ENCODE measurements at regions not wholly inside any gene's neighbourhood (a gene's known extent, or its start where the extent isn't known, plus 50 kb on each side); places are given as distances from the start of the nearest gene placed in this dataset.
"Not testable (repeated sequence)": the region's sequence is repeated elsewhere in the genome, so short reads cannot be mapped to it uniquely, and the experiment has no call there.

DNA sequence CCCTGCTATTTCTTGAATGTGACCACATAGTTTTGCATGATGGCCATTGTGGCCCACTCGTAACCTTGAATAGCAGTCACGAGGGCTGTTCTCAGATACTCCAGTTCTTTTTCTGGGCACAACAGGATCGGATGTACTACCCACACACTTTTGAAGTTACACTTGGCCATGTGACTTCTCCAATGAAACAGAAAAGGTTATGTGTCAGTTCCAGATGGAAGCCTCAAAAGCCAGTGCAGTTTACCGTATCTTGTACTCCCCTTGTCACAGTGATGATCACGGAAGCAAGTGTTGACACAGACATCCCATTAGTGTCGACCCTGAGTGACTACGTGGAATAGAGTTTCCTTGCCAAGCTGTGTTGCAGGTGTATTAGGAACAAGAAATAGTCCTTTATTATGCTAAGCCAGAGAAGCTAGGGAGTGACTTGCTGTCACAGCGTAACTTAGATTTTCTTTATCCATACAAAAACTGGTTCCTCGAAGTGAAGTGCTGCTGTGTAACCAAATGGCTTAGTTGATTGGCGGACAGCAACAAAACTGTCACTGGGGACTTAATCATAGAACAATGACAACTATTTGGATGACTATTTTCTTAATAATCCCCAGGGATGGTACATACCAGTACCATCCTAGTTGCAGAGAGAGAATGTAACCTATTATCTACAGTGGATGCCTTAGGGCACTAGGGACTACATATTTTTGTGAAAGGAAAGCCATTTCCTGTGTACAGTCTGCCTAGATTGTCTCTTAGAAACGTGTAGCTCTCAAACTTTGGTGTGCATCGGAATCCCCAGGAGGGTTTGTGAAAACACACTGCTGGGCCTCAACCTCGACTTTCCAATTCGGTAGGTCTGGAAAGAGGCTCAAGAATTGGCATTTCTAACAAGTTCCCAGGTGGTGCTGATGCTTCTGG, 90.1 kb upstream of the DMRT1 start:
- Histone ChIP-seq H3K4me1 (ENCODE audit: control insufficient read depth, insufficient read depth, low read length) (no peaks in the 10 kb centered on the region), H3K27ac (ENCODE audit: low read depth, low read length) (peak overlapping the region; percentile 35), H3K4me3 (ENCODE audit: low read length) (no peak overlapping the region), H3K27me3 (ENCODE audit: control insufficient read depth, insufficient read depth, low read length) (no peaks in the 10 kb centered on the region), H3K9ac (ENCODE audit: low read length) (no peak overlapping the region), H3K36me3 (ENCODE audit: control insufficient read depth, insufficient read depth, low read length) (peaks cover 2% of the 10 kb centered on the region)

DNA sequence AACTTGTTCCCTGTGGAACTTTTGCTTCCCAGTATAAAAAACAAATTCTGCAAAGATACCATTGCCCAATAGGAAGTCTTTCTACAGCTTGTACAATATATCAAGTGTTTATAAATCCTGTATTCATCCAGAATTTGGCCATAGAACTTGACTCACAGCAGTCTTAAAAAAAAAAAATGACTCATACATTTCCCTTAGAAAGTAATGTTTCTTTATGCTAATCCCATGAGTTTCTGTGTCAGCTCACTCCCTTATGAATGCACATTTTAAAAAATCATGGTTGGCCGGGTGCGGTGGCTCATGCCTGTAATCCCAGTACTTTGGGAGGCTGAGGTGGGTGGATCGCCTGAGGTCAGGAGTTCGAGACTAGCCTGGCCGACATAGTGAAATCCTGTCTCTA, 89.3 kb upstream of the DMRT1 start:
- no peaks in the 10 kb centered on the region for H3K27me3 ChIP-seq (ENCODE audit: control insufficient read depth, insufficient read depth, low read length)
- no peak overlapping the region for H3K4me3 ChIP-seq (ENCODE audit: low read length)
- H3K27ac ChIP-seq (ENCODE audit: low read depth, low read length): no peak overlapping the region
- peaks cover 2% of the 10 kb centered on the region for H3K36me3 ChIP-seq (ENCODE audit: control insufficient read depth, insufficient read depth, low read length)
- H3K9ac ChIP-seq (ENCODE audit: low read length): no peak overlapping the region
- H3K4me1 ChIP-seq (ENCODE audit: control insufficient read depth, insufficient read depth, low read length): no peaks in the 10 kb centered on the region

DNA sequence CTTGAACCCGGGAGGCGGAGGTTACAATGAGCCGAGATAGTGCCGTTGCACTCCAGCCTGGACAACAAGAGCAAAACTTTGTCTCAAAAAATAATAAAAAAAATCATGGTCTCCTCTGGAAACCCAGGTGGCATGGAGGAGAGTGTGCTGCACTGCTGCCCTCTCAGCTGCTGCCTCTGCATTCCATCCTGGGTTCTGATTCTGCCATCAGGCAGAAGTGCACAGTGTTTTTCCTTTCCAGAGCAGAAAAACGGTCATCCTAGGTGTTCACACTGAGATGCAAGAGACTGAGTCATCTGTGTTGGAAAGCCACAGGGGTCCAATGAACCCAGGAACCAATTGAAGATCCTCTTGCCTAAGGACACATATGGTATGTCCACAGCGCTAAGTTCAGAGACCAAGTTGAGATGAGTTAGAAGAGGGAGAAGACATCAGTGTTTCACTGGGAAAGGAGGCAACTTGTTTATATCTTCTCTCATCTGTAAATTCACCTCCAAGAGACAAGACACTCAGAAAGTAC, 88.8 kb upstream of the DMRT1 start:
- H3K4me1 ChIP-seq (ENCODE audit: control insufficient read depth, insufficient read depth, low read length): no peaks in the 10 kb centered on the region
- no peak overlapping the region for H3K27ac ChIP-seq (ENCODE audit: low read depth, low read length)
- H3K9ac ChIP-seq (ENCODE audit: low read length): no peak overlapping the region
- no peaks in the 10 kb centered on the region for H3K27me3 ChIP-seq (ENCODE audit: control insufficient read depth, insufficient read depth, low read length)
- H3K4me3 ChIP-seq (ENCODE audit: low read length): no peak overlapping the region
- peaks cover 2% of the 10 kb centered on the region for H3K36me3 ChIP-seq (ENCODE audit: control insufficient read depth, insufficient read depth, low read length)

DNA sequence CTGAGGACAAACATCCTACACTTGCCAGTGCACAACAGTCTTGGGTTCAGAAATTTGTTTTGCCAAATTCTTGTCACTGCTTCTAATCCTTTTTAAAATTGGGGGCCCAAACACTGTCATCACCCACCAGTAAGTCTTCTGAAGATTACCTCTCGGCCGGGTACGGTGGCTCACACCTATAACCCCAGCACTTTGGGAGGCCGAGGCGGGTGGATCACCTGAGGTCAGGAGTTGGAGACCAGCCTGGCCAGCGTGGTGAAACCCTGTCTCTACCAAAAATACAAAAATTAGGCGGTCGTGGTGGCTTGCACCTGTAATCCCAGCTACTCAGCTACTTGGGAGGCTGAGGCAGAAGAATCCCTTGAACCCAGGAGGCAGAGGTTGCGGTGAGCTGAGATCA, 87.8 kb upstream of the DMRT1 start:
- H3K9ac ChIP-seq (ENCODE audit: low read length); H3K27ac ChIP-seq (ENCODE audit: low read depth, low read length); H3K36me3 ChIP-seq (ENCODE audit: control insufficient read depth, insufficient read depth, low read length); H3K27me3 ChIP-seq (ENCODE audit: control insufficient read depth, insufficient read depth, low read length); H3K4me1 ChIP-seq (ENCODE audit: control insufficient read depth, insufficient read depth, low read length); H3K4me3 ChIP-seq (ENCODE audit: low read length): not testable (repeated sequence)

DNA sequence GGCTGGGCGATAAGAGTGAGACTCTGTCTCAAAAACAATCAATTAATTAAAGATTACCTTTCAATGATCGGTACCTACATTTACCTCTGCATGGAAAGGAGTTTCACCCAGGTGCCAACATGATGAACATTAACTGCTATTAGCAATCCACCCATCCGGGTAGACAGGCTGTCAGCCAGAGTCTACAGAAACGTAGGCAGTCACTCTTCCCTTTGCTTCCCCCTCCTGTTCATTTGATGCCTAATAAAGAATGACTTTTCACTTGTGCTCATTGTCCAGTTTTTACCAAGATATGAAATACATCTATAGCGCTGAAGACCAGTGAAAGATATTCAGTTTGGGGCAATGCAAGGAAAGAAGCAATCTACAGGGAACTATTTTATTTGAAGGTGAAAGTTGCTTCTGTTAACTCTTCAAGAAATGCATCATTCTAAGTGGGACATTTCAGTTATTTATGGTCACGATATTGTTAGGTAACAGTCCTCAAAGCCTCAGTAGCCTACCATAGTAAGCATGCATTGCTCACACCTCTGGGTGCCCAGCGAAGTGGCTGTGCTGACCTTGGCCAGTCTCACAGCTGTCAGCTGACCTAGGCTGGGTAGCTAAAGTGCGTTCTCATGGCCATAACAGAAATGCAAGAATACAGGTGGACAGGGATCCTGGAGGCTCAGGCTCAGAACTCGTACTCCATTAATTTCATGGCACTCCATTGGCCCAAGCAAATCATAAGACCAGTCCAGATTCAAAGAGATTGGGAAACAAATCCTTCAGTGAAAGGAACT, 87.2 kb upstream of the DMRT1 start:
- Histone ChIP-seq H3K9ac (ENCODE audit: low read length) (no peak overlapping the region), H3K27me3 (ENCODE audit: control insufficient read depth, insufficient read depth, low read length) (no peaks in the 10 kb centered on the region), H3K4me1 (ENCODE audit: control insufficient read depth, insufficient read depth, low read length) (no peaks in the 10 kb centered on the region), H3K27ac (ENCODE audit: low read depth, low read length) (no peak overlapping the region), H3K4me3 (ENCODE audit: low read length) (no peak overlapping the region), H3K36me3 (ENCODE audit: control insufficient read depth, insufficient read depth, low read length) (peaks cover 2% of the 10 kb centered on the region)

DNA sequence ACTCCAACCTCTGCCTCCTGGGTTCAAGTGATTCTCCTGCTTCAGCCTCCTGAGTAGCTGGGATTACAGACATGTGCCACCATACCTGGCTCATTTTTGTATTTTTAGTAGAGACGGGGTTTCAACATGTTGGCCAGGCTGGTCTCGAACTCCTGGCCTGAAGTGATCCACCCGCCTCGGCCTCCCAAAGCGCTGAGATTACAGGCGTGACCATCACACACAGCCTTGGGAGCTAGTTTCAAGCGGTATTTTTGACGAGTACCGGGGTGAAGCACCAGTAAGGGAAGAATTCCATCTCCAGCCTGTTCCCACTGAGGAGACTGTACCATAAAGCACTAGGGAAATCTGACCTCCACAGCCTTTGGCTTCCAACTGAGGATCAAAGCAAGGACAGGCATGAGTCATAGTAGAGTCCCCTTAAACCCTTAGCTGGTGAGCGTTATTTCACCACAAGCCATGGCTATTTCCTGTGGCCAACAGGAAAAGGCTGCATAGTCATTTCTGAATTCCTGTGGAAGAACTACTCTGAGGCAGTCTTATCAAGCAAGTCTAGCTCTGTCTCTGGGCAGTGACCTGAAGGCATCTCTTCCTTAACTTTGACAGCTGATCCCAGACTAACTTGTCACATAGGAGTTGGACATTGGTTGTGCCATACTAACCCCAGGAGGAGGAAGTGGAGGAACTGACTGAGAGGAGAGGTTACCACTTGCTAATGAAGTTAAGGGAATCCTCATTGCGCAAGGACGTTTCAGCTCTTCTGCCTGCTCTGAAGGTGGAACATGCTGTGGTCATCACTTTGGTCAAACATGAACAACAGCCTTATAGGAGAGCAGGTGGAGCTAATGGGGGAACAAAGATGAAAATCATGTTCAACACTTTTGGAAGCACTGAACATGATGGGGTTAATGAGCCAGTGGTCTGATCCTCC, 85.8 kb upstream of the DMRT1 start:
- Histone ChIP-seq H3K27me3 (ENCODE audit: control insufficient read depth, insufficient read depth, low read length) (no peaks in the 10 kb centered on the region), H3K27ac (ENCODE audit: low read depth, low read length) (no peak overlapping the region), H3K9ac (ENCODE audit: low read length) (no peak overlapping the region), H3K4me1 (ENCODE audit: control insufficient read depth, insufficient read depth, low read length) (no peaks in the 10 kb centered on the region), H3K36me3 (ENCODE audit: control insufficient read depth, insufficient read depth, low read length) (peaks cover 2% of the 10 kb centered on the region), H3K4me3 (ENCODE audit: low read length) (no peak overlapping the region)

DNA sequence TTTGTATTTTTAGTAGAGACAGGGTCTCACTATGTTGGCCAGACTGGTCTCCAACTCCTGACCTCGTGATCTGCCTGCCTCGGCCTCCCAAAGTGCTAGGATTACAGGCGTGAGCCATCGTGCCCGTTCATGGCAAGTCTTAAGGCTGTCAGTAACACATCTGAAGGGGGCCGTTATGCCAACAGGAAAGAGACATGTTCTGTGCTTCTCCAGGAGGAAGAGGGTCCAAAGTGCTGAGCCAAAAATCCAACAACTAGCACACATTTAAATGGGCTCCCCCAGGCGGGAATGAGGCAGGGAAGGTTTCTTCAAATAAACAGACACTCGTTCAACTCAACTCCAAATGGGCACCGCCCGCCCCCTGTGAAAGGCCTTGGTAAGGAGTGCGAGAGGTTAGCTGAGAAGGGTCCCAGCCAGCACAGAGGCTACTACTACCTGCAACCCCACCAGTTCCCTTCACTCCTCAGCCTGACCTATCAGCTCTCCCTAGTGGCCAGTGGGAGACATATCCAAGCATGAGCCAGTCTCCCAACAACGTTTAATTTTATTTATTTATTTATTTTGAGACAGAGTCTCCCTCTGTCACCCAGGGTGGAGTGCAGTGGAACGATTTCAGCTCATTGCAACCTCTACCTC, 84.1 kb upstream of the DMRT1 start:
- H3K27ac ChIP-seq (ENCODE audit: low read depth, low read length): no peak overlapping the region
- H3K27me3 ChIP-seq (ENCODE audit: control insufficient read depth, insufficient read depth, low read length): no peaks in the 10 kb centered on the region
- no peak overlapping the region for H3K4me3 ChIP-seq (ENCODE audit: low read length)
- H3K36me3 ChIP-seq (ENCODE audit: control insufficient read depth, insufficient read depth, low read length): peaks cover 2% of the 10 kb centered on the region
- H3K4me1 ChIP-seq (ENCODE audit: control insufficient read depth, insufficient read depth, low read length): no peaks in the 10 kb centered on the region
- H3K9ac ChIP-seq (ENCODE audit: low read length): no peak overlapping the region

DNA sequence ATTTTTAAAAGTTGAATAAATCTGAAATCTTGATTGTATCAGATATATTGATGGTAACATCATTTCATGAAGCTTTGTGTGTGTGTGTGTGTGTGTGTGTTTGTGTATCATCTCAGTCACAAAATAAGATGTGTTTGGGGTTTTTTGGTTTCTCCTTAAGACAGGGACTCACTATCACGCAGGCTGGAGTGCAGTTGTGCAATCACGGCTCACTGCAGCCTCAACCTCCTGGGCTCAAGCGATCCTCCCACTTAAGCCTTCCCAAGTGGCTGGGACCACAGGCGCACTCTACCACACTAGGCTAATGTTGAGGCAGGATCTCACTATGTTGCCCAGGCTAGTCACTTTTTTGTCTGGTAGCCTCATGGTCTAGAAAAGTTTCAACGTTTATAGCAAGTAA, 83.4 kb upstream of the DMRT1 start:
- H3K4me3 ChIP-seq (ENCODE audit: low read length): no peak overlapping the region
- peaks cover 2% of the 10 kb centered on the region for H3K36me3 ChIP-seq (ENCODE audit: control insufficient read depth, insufficient read depth, low read length)
- no peaks in the 10 kb centered on the region for H3K27me3 ChIP-seq (ENCODE audit: control insufficient read depth, insufficient read depth, low read length)
- H3K4me1 ChIP-seq (ENCODE audit: control insufficient read depth, insufficient read depth, low read length): no peaks in the 10 kb centered on the region
- no peak overlapping the region for H3K9ac ChIP-seq (ENCODE audit: low read length)
- H3K27ac ChIP-seq (ENCODE audit: low read depth, low read length): no peak overlapping the region

DNA sequence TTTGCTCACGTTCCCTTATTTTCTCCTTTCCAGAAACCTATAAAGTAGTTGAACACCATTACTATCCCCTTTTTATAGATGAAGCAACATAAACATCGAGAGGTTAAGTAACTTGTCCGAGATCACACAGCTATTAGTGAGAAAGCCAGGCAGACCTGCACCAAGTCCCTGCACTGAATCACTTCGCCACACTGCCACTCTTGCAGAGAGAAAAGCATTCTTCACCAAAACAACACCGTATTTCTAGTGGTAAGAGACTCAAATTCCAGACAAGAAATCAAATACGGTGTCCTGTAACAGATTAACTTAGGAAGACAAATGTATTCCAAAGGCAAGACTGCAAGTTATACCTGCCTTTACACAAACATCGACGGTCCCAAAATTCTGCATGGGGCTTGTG, 82.0 kb upstream of the DMRT1 start:
- H3K27ac ChIP-seq (ENCODE audit: low read depth, low read length): no peak overlapping the region
- H3K27me3 ChIP-seq (ENCODE audit: control insufficient read depth, insufficient read depth, low read length): no peaks in the 10 kb centered on the region
- no peak overlapping the region for H3K4me3 ChIP-seq (ENCODE audit: low read length)
- no peak overlapping the region for H3K9ac ChIP-seq (ENCODE audit: low read length)
- H3K36me3 ChIP-seq (ENCODE audit: control insufficient read depth, insufficient read depth, low read length): no peaks in the 10 kb centered on the region
- H3K4me1 ChIP-seq (ENCODE audit: control insufficient read depth, insufficient read depth, low read length): no peaks in the 10 kb centered on the region

DNA sequence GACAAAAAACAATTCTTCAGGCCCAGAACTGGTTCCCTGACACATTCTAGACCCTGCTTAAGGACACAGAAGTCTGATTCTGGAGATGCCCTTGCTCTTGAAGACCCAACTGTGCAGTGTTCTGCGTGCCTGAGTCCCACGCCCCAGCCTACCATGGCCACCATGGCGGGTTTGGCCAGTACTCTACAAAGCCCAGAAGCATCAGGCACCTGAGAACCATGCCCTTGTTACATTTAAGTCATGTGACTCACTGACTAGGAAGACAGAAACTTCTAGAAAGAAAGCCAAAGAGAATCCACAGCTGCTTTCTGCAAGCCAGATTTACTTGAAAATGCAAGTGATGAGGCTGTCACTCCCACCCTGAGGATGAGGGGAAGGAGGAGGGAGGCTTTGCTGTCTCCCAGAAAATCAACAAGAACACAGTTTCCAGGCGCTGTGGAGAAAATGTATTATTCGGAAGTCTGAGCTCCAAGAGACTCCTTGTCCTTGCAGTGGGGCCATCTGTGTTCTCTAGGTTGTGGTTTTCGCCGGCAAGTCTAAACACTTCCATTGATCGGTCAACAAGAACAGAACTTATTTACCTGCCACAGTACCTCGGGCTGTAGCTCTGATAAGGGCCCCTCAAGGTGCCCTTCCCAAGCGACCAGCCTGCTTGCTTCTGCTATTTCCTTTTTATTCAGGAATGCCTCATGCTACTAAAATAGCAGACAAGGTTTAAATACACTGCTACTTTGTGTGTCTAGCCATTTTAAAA, 81.3 kb upstream of the DMRT1 start:
- no peak overlapping the region for H3K4me3 ChIP-seq (ENCODE audit: low read length)
- H3K4me1 ChIP-seq (ENCODE audit: control insufficient read depth, insufficient read depth, low read length): no peaks in the 10 kb centered on the region
- H3K36me3 ChIP-seq (ENCODE audit: control insufficient read depth, insufficient read depth, low read length): no peaks in the 10 kb centered on the region
- no peak overlapping the region for H3K27ac ChIP-seq (ENCODE audit: low read depth, low read length)
- no peak overlapping the region for H3K9ac ChIP-seq (ENCODE audit: low read length)
- H3K27me3 ChIP-seq (ENCODE audit: control insufficient read depth, insufficient read depth, low read length): no peaks in the 10 kb centered on the region

DNA sequence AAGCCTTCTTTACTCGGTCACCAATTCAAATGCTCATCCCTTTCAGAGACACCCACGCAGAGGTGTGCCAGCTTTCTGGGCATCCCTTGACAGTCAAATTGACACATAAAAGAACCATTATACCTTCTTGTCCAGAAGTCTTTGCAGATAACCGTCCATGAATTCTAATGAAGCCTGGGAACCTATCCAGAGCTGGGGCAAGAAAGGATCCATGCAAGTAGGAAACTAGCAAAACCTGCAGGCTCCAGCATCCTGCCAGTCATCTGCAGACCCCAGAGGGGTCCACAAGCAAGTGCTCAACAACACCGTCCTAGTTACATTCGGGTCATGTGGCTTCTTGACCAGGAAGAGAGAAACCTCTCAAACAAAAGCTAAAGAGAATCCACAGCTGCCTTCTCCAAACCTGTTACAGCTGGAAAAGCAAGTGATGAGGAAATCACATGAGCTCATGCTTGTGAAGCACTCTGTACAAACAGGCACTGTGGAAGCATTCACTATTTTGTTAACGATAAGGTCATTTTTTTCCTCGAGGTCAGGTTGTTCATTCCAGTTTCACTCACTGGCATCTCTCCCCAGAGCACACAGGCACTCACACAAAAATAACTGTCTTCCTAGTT, 80.2 kb upstream of the DMRT1 start:
- Histone ChIP-seq H3K9ac (ENCODE audit: low read length) (no peak overlapping the region), H3K4me1 (ENCODE audit: control insufficient read depth, insufficient read depth, low read length) (no peaks in the 10 kb centered on the region), H3K27ac (ENCODE audit: low read depth, low read length) (no peak overlapping the region), H3K27me3 (ENCODE audit: control insufficient read depth, insufficient read depth, low read length) (no peaks in the 10 kb centered on the region), H3K4me3 (ENCODE audit: low read length) (no peak overlapping the region), H3K36me3 (ENCODE audit: control insufficient read depth, insufficient read depth, low read length) (no peaks in the 10 kb centered on the region)
